Hematopoietic multipotent progenitor cell treated with erythropoietin and hydrocortisone succinate and interleukin-3 and kit ligand, for 6 days (in vitro differentiated cells): ENCODE measurements at regions not wholly inside any gene's neighbourhood (a gene's known extent, or its start where the extent isn't known, plus 50 kb on each side); places are given as distances from the start of the nearest gene placed in this dataset.
"Not testable (repeated sequence)": the region's sequence is repeated elsewhere in the genome, so short reads cannot be mapped to it uniquely, and the experiment has no call there.

Experiments
- DNase-seq: peaks from one replicate; pipeline ENCODE4 v3.0.0-alpha.2; 2015

DNA sequence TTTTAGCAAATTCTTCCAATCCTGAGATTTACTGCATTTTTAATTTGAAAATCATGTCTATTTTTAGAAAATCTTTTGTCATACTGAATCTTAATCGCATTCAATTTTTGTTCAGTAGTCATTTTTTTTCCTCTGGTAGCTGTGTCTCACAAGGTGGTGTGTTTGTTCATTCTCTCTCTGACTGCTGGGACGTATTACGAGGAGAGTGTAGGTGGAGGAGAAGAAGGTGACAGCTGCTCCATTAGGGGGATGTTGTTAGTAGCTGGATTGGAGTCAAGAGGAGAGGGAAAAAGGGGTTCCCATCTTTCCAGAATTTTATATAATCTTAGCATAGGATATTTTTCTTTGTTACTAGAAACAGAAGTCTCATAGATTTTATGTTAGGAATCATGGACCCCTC, 804.2 kb downstream of the PRIM2 start:
- DNase-seq: not testable (repeated sequence)

DNA sequence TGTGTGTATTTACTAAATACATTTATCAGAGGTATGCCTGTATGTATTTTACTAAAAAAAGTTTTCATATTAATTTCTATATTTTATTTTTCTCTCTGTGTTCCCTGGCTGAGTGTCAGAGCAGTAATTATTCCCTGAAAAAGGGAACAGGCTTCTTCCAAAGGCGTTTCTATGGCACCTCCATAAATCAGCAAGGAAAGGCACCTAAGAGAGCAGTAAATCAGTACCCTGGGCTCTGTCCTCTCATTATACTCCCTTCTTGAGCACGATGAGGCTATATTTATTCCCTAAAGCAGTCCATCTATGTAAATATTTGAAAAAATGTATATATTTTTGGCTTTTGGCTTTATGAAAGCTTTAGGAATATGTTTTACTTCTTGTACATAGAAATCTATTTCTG, 806.3 kb downstream of the PRIM2 start:
- not testable (repeated sequence) for DNase-seq

DNA sequence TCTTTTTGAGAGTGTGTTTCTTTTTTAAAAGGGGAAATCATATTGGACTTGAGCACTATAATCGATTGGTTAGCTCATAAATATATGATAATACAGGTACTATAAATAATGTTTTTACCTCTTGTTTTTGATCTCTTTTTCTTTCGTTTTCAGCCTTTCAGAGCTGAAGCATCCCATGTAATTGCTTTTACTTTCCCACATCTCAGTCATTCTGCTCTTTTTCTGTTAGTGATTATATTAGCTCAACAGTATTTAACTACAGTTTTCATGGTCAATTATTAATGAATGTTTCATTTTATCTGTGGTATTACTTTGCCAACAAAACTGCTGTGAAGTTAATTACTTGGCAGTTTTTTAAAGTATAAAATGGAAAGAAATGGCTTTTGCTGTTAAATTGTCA, 811.1 kb downstream of the PRIM2 start:
- not testable (repeated sequence) for DNase-seq

- not testable (repeated sequence) for DNase-seq
These were observed 811.7 kb downstream of the PRIM2 start for GRCh38 chr6:58129098-58129497.

DNA sequence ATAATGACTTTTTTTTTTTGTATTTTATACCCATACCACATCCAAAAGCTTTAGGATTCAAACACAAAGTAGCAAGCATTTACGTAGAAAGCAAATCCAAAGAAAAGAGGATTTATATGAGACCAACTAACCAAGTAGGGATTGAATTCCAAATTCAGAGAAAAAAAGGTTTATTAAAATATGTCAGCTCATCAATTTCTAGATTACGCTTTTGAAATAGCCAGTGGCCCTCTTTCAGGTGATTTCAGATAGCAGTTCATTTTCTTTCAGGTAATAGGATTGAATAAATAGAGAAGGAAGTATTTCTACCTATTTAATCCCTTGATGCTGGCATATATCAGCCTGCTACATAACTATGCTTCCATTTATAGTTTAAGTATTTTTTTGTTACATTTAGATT, 822.3 kb downstream of the PRIM2 start:
- DNase-seq: not testable (repeated sequence)

DNA sequence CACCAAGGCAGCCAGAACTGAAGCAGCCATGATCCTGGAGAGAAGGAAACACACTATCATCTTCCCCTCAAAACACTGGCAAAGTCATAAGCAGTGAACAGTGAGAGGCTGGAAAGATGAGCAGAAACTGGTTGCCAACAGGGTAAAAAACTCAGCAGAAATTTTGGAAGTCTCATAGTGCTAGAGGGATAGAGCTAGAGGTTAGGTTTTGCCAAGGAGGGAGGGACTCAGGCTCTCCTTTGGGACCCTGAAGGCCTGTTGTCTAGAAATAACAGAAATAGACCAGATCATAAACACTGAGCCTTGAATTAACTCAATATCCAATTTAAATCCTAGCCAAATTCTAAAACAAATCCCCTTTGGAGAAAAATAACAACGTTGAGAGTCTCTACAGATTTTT, 853.6 kb downstream of the PRIM2 start:
- DNase-seq: not testable (repeated sequence)

DNA sequence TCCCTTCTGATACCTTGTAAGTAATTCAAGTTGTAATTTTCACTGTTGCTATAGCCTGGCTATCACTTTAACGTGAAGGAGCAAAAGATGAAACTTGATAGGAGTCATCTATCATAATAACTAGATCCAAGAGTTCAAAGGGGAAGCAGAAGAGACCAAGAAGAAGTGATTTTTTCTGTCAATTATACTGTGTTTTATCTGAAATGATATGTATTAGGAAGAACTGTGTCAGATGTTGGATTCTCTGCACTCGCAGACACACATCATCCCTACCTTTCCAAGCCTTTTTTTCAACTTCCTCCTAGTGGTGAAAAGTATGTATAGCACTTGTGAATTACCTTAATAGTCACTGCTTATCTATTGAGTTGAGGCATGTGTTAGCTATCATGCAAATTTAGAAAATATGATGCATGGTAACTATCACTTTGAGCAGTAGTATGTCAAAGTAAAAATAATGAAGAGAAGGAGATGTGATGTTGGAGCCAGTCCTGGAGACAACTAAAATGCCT, 864.2 kb downstream of the PRIM2 start:
- DNase-seq: not testable (repeated sequence)

GRCh38 chr6:58185300-58185699, 867.9 kb downstream of the PRIM2 start:
- DNase-seq: not testable (repeated sequence)

GRCh38 chr6:58193209-58193608, 875.8 kb downstream of the PRIM2 start:
- not testable (repeated sequence) for DNase-seq

GRCh38 chr6:58198301-58198700, 880.9 kb downstream of the PRIM2 start:
- DNase-seq: no peak

DNA sequence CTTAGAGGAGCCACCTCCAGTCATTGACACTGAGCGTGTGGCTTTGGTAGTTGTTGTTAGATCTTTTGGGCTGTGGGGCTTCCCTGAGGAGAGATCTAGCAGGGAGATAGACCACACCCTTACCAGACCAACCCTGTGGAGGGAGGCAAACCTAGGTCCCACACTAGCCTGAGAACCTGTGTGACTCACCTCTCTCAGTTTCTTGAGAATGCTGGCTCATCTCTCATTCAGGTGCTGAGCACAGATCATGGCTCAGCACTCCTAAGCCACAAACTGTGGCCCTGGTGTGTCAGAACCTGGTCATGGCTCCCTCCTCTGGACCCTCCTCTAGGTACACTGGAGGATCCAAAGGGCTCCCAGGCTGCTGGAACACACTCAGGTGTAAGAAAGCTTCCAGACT, 919.7 kb downstream of the PRIM2 start:
- DNase-seq: not testable (repeated sequence)

DNA sequence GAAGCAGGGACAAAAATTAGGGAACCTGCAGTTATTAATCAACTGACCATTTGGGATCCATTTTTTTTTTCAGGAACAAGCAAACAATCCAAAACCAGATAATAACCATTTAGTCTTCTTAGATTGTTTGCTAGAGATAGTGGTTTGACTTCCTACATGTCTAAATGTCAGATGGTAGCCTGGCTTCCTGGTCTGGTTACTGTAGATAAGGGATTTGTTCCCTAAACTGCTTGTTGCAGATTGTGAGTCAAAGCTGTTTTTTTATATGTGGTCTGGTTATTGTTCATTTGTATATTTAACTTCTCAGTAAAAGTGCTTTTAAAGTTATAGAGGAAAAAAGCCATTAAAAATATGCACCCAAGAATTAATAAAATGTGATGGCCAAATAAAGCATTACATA, 921.0 kb downstream of the PRIM2 start:
- DNase-seq: not testable (repeated sequence)

DNA sequence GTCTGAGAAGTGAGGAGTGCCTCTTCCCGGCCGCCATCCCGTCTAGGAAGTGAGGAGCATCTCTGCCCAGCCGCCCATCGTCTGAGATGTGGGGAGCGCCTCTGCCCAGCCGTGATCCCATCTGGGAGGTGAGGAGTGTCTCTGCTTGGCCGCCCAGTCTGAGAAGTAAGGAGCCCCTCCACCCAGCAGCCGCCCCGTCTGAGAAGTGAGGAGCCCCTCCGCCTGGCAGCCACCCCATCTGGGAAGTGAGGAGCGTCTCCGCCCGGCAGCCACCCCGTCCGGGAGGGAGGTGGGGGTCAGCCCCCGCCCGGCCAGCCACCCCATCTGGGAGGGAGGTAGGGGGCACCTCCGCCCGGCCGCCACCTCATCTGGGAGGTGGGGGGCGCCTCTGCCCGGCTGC, 940.2 kb downstream of the PRIM2 start:
- DNase-seq: not testable (repeated sequence)

GRCh38 chr6:58290177-58290576, 972.7 kb downstream of the PRIM2 start:
- DNase-seq: no peak

DNA sequence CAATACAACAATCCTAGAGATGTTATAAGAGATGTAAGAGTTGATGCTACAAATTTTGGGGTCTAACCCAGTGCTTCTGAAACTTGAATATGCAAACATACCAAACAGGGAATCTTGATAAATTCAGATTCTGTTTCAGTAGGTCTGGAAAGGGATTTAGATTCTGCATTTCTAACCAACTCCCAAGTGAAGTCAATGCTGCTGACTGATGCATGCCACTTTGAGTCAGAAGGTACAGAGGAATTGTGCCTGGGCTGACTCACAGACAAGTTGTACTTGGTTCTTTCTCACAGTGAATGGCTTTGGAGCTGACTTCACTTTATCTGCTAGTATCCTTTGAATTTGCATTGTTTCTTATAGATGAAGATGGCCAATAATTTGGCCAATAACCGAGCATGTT, 973.9 kb downstream of the PRIM2 start:
- DNase-seq: not testable (repeated sequence)

DNA sequence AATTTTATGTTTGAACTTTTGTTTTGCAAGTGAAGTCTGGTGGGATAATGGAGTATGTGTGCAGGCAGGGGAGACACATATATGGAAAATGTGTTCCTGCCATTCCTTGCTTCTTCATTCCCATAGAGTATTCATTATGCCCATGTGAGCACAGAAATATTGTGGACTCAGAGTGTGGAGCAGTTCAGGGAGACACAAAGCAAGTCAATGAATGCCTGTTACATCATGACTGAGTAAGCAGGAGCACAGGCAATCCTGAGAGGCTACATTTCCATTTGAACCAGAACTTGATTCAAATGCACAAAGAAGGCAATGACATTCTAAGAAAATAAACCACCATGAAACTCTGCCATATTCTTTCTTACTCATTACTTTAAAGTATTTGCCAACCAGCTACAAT, 990.5 kb downstream of the PRIM2 start:
- DNase-seq: not testable (repeated sequence)

DNA sequence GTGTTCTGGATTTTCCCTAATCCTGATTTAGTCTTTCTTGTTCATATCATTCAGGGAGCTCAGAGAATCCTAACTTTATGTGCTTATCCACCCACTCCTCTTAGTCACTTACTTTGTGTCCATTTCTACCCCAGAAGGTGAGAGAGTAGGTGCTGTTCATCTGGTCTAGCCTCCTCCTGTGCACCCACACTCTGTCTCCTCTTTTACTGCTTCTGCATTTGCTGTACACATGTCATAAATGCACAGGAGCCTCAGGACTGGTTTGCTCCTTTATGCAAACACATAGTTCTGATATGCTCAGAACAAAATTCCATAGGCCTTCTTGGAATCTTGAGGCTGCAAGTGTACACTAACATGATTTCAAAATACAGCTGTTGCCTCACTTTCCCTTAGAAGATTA, 1014.7 kb downstream of the PRIM2 start:
- not testable (repeated sequence) for DNase-seq

GRCh38 chr6:58342287-58342686, 1024.9 kb downstream of the PRIM2 start:
- not testable (repeated sequence) for DNase-seq

GRCh38 chr6:58347534-58347933, 1030.1 kb downstream of the PRIM2 start:
- not testable (repeated sequence) for DNase-seq

DNA sequence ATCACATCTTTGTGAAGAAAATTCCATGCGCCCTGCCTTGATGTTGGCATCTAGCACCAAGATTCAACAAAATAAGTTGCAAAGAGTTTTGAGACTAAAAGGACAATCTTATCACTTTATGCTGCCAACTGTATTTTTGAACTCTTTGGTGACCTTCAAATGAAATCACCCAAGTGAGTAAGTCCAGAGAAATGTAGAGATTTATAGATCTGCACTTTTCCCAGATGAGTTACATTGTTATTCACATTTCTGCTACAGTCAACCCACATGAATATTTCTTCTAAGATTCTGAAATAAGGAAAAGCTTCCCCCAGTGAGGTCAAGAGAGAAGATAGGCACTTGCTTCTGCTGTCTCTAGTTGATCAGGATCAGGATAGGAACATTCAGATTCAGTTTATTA, 1034.2 kb downstream of the PRIM2 start:
- not testable (repeated sequence) for DNase-seq

DNA sequence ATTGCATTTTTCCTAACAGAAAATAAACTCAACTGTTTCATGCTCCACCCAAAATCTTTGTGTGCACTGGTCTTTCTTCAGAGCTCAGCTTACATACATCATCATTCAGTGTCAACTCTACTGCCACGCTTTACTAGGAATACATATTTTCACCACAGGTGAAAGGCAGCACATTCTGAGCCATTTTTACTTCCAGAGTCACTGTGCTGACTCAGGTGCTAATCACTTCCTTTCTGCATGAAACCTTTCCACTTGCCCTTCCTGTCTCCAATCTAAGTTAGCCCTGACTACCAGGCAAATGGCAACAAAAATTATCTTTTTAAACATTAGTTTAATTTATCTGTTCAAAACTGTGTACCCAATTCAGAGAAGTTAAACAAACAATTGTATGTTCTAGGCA, 1041.0 kb downstream of the PRIM2 start:
- not testable (repeated sequence) for DNase-seq

- DNase-seq: not testable (repeated sequence)
These were observed 1048.4 kb downstream of the PRIM2 start for GRCh38 chr6:58365856-58366255.

- DNase-seq: not testable (repeated sequence)
These were observed 1089.2 kb downstream of the PRIM2 start for GRCh38 chr6:58406659-58407058.

- no peak for DNase-seq
These were observed 1101.9 kb downstream of the PRIM2 start for GRCh38 chr6:58419321-58419720.
